RWPE2 (cell line): ENCODE measurements at regions not wholly inside any gene's neighbourhood (a gene's known extent, or its start where the extent isn't known, plus 50 kb on each side); places are given as distances from the start of the nearest gene placed in this dataset.

Experiments
- ATAC-seq: fragments of 200-7000 bp; cut with Tn5 transposase; 3 replicates; pipeline ENCODE4 v1.9.1; 2021; ENCODE audit warnings: low read depth
- DNase-seq: peaks from one replicate; pipeline ENCODE4 v3.0.0-alpha.2; 2020; ENCODE audit warnings: low spot score
- H3K27ac ChIP-seq: fragments of 450-650 bp; 2 replicates; pipeline ENCODE4 v1.5.1; 2017; ENCODE audit warnings: mild to moderate bottlenecking; ENCODE audit not compliant: poor library complexity, severe bottlenecking
- H3K27me3 ChIP-seq: fragments of 250-450 bp; sonication (Bioruptor Pico); 2 replicates; pipeline ENCODE4 v1.5.1; 2021; ENCODE audit warnings: mild to moderate bottlenecking, moderate library complexity; ENCODE audit not compliant: insufficient read depth, poor library complexity, severe bottlenecking
- H3K36me3 ChIP-seq: fragments of 250-450 bp; sonication (Bioruptor Pico); 2 replicates; pipeline ENCODE4 v1.5.1; 2020; ENCODE audit warnings: low read depth, mild to moderate bottlenecking, moderate library complexity
- H3K4me1 ChIP-seq: fragments of 250-450 bp; sonication (Bioruptor Pico); 2 replicates; pipeline ENCODE4 v1.5.1; 2021; ENCODE audit warnings: mild to moderate bottlenecking, moderate library complexity; ENCODE audit not compliant: insufficient read depth, poor library complexity, severe bottlenecking
- H3K4me3 ChIP-seq: fragments of 250-450 bp; sonication (Bioruptor Pico); 2 replicates; pipeline ENCODE4 v1.5.1; 2021; ENCODE audit warnings: mild to moderate bottlenecking, moderate library complexity; ENCODE audit not compliant: severe bottlenecking
- H3K9me3 ChIP-seq: fragments of 250-450 bp; sonication (Bioruptor Pico); 2 replicates; pipeline ENCODE4 v1.5.1; 2021; ENCODE audit warnings: mild to moderate bottlenecking, moderate library complexity; ENCODE audit not compliant: severe bottlenecking
- TF ChIP-seq, protein P1 (sequence below): fragments of 450-650 bp; IDR thresholded peaks from one replicate; pipeline ENCODE4 v1.5.1; 2017; ENCODE audit warnings: mild to moderate bottlenecking, moderate library complexity; ENCODE audit not compliant: poor library complexity, severe bottlenecking

DNA sequence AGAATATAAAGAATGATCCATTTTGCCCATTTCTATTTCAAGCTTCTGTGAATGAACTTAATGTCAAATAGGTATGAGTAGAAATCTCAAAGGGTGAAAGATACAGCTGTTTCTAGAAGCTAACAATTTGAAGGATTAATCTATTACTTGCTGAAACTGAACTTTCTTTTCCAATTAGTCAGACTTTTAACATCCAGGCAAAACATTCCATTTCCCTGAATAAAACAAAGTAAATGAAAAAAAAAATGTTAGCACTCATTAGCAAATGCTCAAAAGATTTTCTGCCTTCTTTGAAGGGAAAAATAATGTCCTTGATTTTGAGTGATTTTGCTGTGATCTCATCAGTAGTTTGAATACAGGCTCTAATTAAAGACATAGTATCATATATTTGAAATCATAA is 447.6 kb upstream of the PRMT6 start:
- Histone ChIP-seq H3K9me3 (no peaks in the 10 kb centered on the region), H3K4me1 (no peaks in the 10 kb centered on the region), H3K27me3 (no peaks in the 10 kb centered on the region), H3K36me3 (no peaks in the 10 kb centered on the region), H3K27ac (no peak overlapping the region), H3K4me3 (no peak overlapping the region)
- no peak for ATAC-seq
- TF ChIP-seq, protein P1, sequence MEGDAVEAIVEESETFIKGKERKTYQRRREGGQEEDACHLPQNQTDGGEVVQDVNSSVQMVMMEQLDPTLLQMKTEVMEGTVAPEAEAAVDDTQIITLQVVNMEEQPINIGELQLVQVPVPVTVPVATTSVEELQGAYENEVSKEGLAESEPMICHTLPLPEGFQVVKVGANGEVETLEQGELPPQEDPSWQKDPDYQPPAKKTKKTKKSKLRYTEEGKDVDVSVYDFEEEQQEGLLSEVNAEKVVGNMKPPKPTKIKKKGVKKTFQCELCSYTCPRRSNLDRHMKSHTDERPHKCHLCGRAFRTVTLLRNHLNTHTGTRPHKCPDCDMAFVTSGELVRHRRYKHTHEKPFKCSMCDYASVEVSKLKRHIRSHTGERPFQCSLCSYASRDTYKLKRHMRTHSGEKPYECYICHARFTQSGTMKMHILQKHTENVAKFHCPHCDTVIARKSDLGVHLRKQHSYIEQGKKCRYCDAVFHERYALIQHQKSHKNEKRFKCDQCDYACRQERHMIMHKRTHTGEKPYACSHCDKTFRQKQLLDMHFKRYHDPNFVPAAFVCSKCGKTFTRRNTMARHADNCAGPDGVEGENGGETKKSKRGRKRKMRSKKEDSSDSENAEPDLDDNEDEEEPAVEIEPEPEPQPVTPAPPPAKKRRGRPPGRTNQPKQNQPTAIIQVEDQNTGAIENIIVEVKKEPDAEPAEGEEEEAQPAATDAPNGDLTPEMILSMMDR: no peak
- DNase-seq: no peak

DNA sequence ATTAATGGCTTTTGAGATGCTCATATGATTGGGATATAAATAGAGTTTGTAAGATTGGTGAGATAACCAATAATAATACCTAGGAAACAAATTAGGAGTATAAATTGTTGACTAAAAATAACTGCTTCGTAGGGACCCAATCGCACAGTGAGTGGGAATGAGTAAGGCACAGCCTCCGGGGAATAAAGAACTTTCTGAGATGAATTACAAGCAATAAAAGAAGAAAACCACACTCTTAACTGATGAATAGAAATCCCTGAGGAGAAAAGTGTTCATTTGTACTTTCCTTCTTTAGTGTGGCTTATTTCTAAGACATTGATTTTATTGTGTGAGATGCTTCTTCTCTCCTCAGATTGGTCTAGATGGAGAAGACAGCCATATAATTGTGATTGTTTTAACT is 443.4 kb upstream of the PRMT6 start:
- DNase-seq (no peak), ATAC-seq (no peak)
- H3K4me1 ChIP-seq: peaks cover 13% of the 10 kb centered on the region
- no peaks in the 10 kb centered on the region for H3K27me3 ChIP-seq
- no peak overlapping the region for H3K27ac ChIP-seq
- TF ChIP-seq, protein P1: no peak
- no peak overlapping the region for H3K4me3 ChIP-seq
- no peaks in the 10 kb centered on the region for H3K36me3 ChIP-seq
- H3K9me3 ChIP-seq: no peaks in the 10 kb centered on the region

DNA sequence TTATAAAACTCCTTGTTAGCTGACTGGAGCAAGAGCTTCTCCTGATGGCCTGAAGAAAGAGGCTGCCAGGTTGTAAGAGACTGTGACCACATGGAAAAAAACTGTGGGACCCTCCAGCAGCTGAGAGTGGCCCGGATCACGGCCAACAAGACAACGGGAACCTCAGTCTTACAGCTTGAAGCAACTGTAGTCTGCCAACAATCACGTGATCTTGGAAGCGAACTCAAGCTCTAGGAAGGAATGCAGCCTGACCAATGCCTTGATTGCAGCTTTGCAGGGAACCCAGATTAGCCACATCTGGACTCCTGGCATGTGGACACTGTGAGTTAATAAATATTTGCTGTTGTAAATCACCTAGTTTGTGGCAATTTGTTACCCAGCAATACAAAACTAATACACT is 442.6 kb upstream of the PRMT6 start:
- no peaks in the 10 kb centered on the region for H3K36me3 ChIP-seq
- TF ChIP-seq, protein P1: no peak

DNA sequence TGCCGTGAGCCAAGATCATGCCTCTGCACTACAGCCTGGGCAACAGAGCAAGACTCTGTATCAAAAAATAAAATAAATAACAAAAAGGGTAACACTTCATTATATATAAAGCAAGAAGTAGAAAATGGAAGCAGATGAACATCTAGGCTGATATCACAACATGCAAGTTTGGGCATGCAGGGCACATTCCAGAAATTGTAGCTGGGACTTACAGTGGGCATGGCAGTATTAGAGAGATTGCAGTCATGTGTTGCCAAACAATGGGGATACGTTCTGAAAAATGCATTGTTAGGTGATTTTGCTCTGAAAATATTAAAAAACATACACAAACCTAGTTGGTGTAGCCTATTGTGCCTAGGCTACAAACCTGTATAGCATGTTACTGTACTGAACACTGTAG is 441.0 kb upstream of the PRMT6 start:
- DNase-seq (peak; percentile 32), ATAC-seq (peak; percentile 82)
- no peaks in the 10 kb centered on the region for H3K36me3 ChIP-seq
- peaks cover 16% of the 10 kb centered on the region for H3K4me1 ChIP-seq
- H3K27me3 ChIP-seq: no peaks in the 10 kb centered on the region
- no peak overlapping the region for H3K4me3 ChIP-seq
- H3K9me3 ChIP-seq: no peaks in the 10 kb centered on the region
- peak overlapping the region; percentile 39 for H3K27ac ChIP-seq
- TF ChIP-seq, protein P1: no peak

More for the DNA sequence above, 442.6 kb upstream of the PRMT6 start:
- DNase-seq (no peak), ATAC-seq (no peak)
- Histone ChIP-seq H3K27me3 (no peaks in the 10 kb centered on the region), H3K9me3 (no peaks in the 10 kb centered on the region), H3K27ac (no peak overlapping the region), H3K4me1 (peaks cover 13% of the 10 kb centered on the region), H3K4me3 (no peak overlapping the region)

DNA sequence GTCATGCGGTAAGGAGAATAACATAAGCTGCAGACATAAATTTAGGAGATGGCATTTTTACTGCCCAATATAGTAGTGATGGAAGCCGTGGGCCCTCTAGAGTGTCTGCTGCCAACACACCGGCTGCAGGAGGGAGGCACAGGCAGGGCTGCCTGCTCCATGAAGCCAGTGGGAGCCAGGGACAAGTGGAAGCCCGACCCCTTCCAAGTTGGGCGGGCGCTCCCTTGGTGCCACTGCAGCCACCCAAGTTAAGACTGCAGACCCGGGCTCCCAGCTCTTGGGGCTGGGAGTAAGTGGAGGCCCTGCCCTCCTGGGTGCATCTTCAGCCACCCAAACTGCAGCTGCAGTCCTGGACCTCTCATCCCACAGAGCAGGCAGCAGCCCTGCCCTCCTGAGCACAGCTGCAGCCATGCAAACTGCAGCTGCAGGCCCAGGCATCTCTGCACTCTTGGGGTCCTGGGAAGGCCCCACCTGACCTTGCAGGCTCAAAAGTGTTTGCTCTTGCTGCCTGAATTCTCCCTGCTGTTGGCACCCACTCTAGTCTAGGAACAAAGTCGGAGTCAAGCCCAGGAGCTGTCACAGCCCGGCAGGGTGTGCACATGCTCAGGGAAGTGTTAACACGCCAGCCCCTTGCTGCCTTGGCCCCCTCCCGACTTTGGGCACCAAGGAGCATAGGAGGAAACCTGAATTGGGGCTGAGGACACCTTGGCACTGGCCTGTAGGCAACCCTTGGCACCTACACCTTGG is 437.2 kb upstream of the PRMT6 start:
- Histone ChIP-seq H3K4me3 (no peak overlapping the region), H3K9me3 (no peaks in the 10 kb centered on the region), H3K27ac (no peak overlapping the region), H3K36me3 (no peaks in the 10 kb centered on the region), H3K27me3 (no peaks in the 10 kb centered on the region), H3K4me1 (peaks cover 23% of the 10 kb centered on the region)
- TF ChIP-seq, protein P1: no peak
- ATAC-seq (no peak), DNase-seq (peak; percentile 32)
